ENCODE measurements at regions not wholly inside any gene's neighbourhood (a gene's known extent, or its start where the extent isn't known, plus 50 kb on each side); places are given as distances from the start of the nearest gene placed in this dataset.

- Histone ChIP-seq H3K4me3 (no peak overlapping the region), H3K4me1 (no peaks in the 10 kb centered on the region), H3K27me3 (peaks cover 0 to 16% (median 0%) of the 10 kb centered on the region in 3 donors), H3K27ac (no peak overlapping the region), H3K36me3 (no peaks in the 10 kb centered on the region), H3K9me3 (no peaks in the 10 kb centered on the region)
- no peak for DNase-seq
- TF ChIP-seq POLR2A (IDR thresholded peaks at IDR 0.05) (no peak), POLR2AphosphoS5 (IDR thresholded peaks at IDR 0.05) (no peak), CTCF (IDR thresholded peaks at IDR 0.05) (no peak), EP300 (IDR thresholded peaks at IDR 0.05) (no peak)
- WGBS, 2 donors, result 87 to 89% methylated on average over 13 of the region's 13 CpGs
- intact Hi-C loops (cut with DNase I), result no loop called here
These were observed 90.6 kb downstream of the ERMARD start for GRCh38 chr6:169841907-169842606.

GRCh38 chr6:169841251-169841650 is 89.8 kb downstream of the ERMARD start:
- WGBS, 2 donors, result 93 to 95% methylated on average over 6 of the region's 6 CpGs
- DNase-seq, result no peak
- no peaks in the 10 kb centered on the region for H3K36me3 ChIP-seq
- TF ChIP-seq POLR2AphosphoS5 (IDR thresholded peaks at IDR 0.05) (no peak), POLR2A (IDR thresholded peaks at IDR 0.05) (no peak), CTCF (IDR thresholded peaks at IDR 0.05) (no peak), EP300 (IDR thresholded peaks at IDR 0.05) (no peak)
- no peak overlapping the region for H3K4me3 ChIP-seq
- H3K27me3 ChIP-seq, result peaks cover 0 to 16% (median 0%) of the 10 kb centered on the region in 3 donors
- H3K9me3 ChIP-seq, result no peaks in the 10 kb centered on the region
- H3K4me1 ChIP-seq, result no peaks in the 10 kb centered on the region
- H3K27ac ChIP-seq, result no peak overlapping the region
- intact Hi-C loops (cut with DNase I), result no loop called here

- WGBS, 2 donors, result 78 to 86% methylated on average over 25 of the region's 25 CpGs
- no peaks in the 10 kb centered on the region for H3K36me3 ChIP-seq
- H3K27ac ChIP-seq, result no peak overlapping the region
- peak; percentile 57 for DNase-seq
- no peaks in the 10 kb centered on the region for H3K9me3 ChIP-seq
- H3K4me3 ChIP-seq, result no peak overlapping the region
- H3K4me1 ChIP-seq, result no peaks in the 10 kb centered on the region
- TF ChIP-seq CTCF (IDR thresholded peaks at IDR 0.05), result no peak
- TF ChIP-seq POLR2AphosphoS5 (IDR thresholded peaks at IDR 0.05), result no peak
- TF ChIP-seq EP300 (IDR thresholded peaks at IDR 0.05), result no peak
- TF ChIP-seq POLR2A (IDR thresholded peaks at IDR 0.05), result no peak
- H3K27me3 ChIP-seq, result peaks cover 0 to 12% (median 0%) of the 10 kb centered on the region in 3 donors
- intact Hi-C loops (cut with DNase I), result no loop called here
These were observed 88.6 kb downstream of the ERMARD start for GRCh38 chr6:169839898-169840631.

- H3K4me1 ChIP-seq, result no peaks in the 10 kb centered on the region
- intact Hi-C loops (cut with DNase I), result no loop called here
- no peaks in the 10 kb centered on the region for H3K9me3 ChIP-seq
- DNase-seq, result no peak
- TF ChIP-seq EP300 (IDR thresholded peaks at IDR 0.05) (no peak), POLR2AphosphoS5 (IDR thresholded peaks at IDR 0.05) (no peak), POLR2A (IDR thresholded peaks at IDR 0.05) (no peak), CTCF (IDR thresholded peaks at IDR 0.05) (no peak)
- H3K27me3 ChIP-seq, result peaks cover 0 to 9% (median 0%) of the 10 kb centered on the region in 3 donors
- WGBS, 2 donors, result 94 to 95% methylated on average over 10 of the region's 10 CpGs
- H3K36me3 ChIP-seq, result no peaks in the 10 kb centered on the region
- no peak overlapping the region for H3K4me3 ChIP-seq
- H3K27ac ChIP-seq, result no peak overlapping the region
These were observed 88.1 kb downstream of the ERMARD start for GRCh38 chr6:169839493-169839892.
